Right lobe of liver (tissue), 6 donors: ENCODE measurements at regions not wholly inside any gene's neighbourhood (a gene's known extent, or its start where the extent isn't known, plus 50 kb on each side); places are given as distances from the start of the nearest gene placed in this dataset.
A peak's percentile ranks its signal among the peaks of the same experiment; 100 is the strongest.

Experiments
- ATAC-seq, 4 donors: fragments of 200-7000 bp; cut with Tn5 transposase; one replicate each; pipeline ENCODE4 v1.9.1; 2020; ENCODE audit warnings: mild to moderate bottlenecking in 4 of 4, moderate library complexity in 4 of 4
- DNase-seq, 3 donors: peaks; one replicate each; pipeline ENCODE4 v3.0.0-alpha.2; 2020
- H3K27ac ChIP-seq, 3 donors: fragments of 200-600 bp; one replicate each; pipeline ENCODE4 v1.8.0; 2022
- H3K27me3 ChIP-seq, 2 donors: fragments of 200-600 bp; one replicate each; pipeline ENCODE4 v1.8.0; 2022
- H3K36me3 ChIP-seq, 4 donors: fragments of 200-600 bp; sonication (generic) in 1 of 4; one replicate each; pipeline versions ENCODE4 v1.5.1 to v1.8.0; 2017 to 2022; ENCODE audit warnings: control low read depth in 1 of 4
- H3K4me1 ChIP-seq, 4 donors: fragments of 200-600 bp; sonication (generic) in 1 of 4; one replicate each; pipeline versions ENCODE4 v1.5.1 to v1.8.0; 2017 to 2022; ENCODE audit warnings: control low read depth in 1 of 4
- H3K4me3 ChIP-seq, 3 donors: fragments of 200-600 bp; one replicate each; pipeline ENCODE4 v1.8.0; 2022
- H3K9me3 ChIP-seq, 4 donors: fragments of 200-600 bp; sonication (generic) in 1 of 4; one replicate each; pipeline versions ENCODE4 v1.5.1 to v1.8.0; 2017 to 2022; ENCODE audit warnings: control low read depth in 1 of 4
- POLR2A ChIP-seq: fragments of 450-650 bp; IDR thresholded peaks from one replicate; pipeline ENCODE4 v1.6.1; 2017; ENCODE audit warnings: antibody characterized with exemption, mild to moderate bottlenecking
- WGBS: methylation state at CpG from one replicate; pipeline ENCODE4 v1.1.6; 2018; ENCODE audit warnings: low coverage, low lambda C conversion rate; ENCODE audit not compliant: insufficient coverage; ENCODE audit errors: missing lambda C conversion rate; 5-methylcytosine and 5-hydroxymethylcytosine counted together
- intact Hi-C, 2 donors: fragments of 100-400 bp; cut with DNase I; formaldehyde crosslinking; loops; one replicate each; pipeline versions ENCODE4 v1.11.2 to v1.14.1; 2022
- TF ChIP-seq, protein P1 (sequence below), 4 donors: fragments of 200-600 bp in 3 of 4; fragments of 450-650 bp in 1 of 4; IDR thresholded peaks; one replicate each; pipeline versions ENCODE4 v1.5.1 to v1.8.0; 2016 to 2022; ENCODE audit warnings: antibody characterized with exemption in 4 of 4, mild to moderate bottlenecking in 2 of 4
- donor health status: DM: no; HTN: yes; CAD: no.
- donor health status: DM: no; HTN: no; CAD: no.
- donor health status: DM: no; HTN: no; CAD: no.
- donor health status: DM: no; HTN: yes; CAD: no.
- donor health status: DM: no; HTN: yes; CAD: no.

GRCh38 chr11:119855066-119855465 lies 126.1 kb upstream of the NECTIN1 start:
- 30% methylated on average over 1 of the region's 1 CpG for WGBS
- Histone ChIP-seq H3K9me3 (no peaks in the 10 kb centered on the region), H3K27me3 (no peaks in the 10 kb centered on the region), H3K4me3 (no peak overlapping the region), H3K36me3 (no peaks in the 10 kb centered on the region), H3K4me1 (peaks cover 0 to 4% (median 0%) of the 10 kb centered on the region in 4 donors), H3K27ac (no peak overlapping the region)
- ATAC-seq: no peak
- intact Hi-C loops: no loop called here
- no peak for TF ChIP-seq POLR2A
- TF ChIP-seq, protein P1, sequence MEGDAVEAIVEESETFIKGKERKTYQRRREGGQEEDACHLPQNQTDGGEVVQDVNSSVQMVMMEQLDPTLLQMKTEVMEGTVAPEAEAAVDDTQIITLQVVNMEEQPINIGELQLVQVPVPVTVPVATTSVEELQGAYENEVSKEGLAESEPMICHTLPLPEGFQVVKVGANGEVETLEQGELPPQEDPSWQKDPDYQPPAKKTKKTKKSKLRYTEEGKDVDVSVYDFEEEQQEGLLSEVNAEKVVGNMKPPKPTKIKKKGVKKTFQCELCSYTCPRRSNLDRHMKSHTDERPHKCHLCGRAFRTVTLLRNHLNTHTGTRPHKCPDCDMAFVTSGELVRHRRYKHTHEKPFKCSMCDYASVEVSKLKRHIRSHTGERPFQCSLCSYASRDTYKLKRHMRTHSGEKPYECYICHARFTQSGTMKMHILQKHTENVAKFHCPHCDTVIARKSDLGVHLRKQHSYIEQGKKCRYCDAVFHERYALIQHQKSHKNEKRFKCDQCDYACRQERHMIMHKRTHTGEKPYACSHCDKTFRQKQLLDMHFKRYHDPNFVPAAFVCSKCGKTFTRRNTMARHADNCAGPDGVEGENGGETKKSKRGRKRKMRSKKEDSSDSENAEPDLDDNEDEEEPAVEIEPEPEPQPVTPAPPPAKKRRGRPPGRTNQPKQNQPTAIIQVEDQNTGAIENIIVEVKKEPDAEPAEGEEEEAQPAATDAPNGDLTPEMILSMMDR (IDR thresholded peaks at IDR 0.05): no peak
- no peak for DNase-seq

- Histone ChIP-seq H3K4me3 (no peak overlapping the region), H3K4me1 (peaks cover 0 to 4% (median 0%) of the 10 kb centered on the region in 4 donors), H3K27me3 (no peaks in the 10 kb centered on the region), H3K27ac (no peak overlapping the region), H3K9me3 (no peaks in the 10 kb centered on the region), H3K36me3 (no peaks in the 10 kb centered on the region)
- ATAC-seq (peak; percentile 56 to 85 (median 64)), DNase-seq (no peak)
- 41% methylated on average over 7 of the region's 7 CpGs for WGBS
- intact Hi-C loops: no loop called here
- no peak for TF ChIP-seq POLR2A
- TF ChIP-seq, protein P1 (IDR thresholded peaks at IDR 0.05): no peak
Measured at GRCh38 chr11:119854521-119854920, 125.5 kb upstream of the NECTIN1 start.

GRCh38 chr11:119853581-119854360 lies 124.8 kb upstream of the NECTIN1 start:
- Histone ChIP-seq H3K27ac (no peak overlapping the region), H3K9me3 (no peaks in the 10 kb centered on the region), H3K36me3 (no peaks in the 10 kb centered on the region), H3K4me1 (peaks cover 0 to 4% (median 0%) of the 10 kb centered on the region in 4 donors), H3K4me3 (no peak overlapping the region), H3K27me3 (no peaks in the 10 kb centered on the region)
- intact Hi-C loops: no loop called here
- TF ChIP-seq, protein P1 (IDR thresholded peaks at IDR 0.05): no peak
- no peak for TF ChIP-seq POLR2A
- DNase-seq (no peak), ATAC-seq (no peak)
- WGBS: 91% methylated on average over 7 of the region's 15 CpGs

DNA sequence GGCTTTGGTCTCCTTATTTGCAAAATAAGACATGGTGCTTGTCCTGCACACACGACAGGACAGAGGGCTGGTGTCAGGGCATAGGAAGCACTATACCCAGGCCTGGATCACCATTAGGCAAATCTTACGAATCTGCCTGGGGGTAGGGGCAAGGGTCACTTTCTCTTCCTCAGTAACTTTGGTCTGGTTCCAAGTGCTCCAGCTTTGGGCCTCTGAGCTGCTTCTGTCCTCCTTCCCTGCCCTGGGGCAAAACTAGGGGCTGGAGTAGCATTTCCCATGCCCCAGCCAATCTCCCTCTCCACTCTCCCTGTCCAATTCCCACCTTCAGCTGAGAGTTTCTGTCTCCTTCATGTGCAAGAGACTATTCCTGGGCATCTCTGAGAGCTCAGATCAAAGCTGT lies 123.7 kb upstream of the NECTIN1 start:
- DNase-seq (no peak), ATAC-seq (no peak)
- H3K36me3 ChIP-seq: no peaks in the 10 kb centered on the region
- no peak overlapping the region for H3K27ac ChIP-seq
- TF ChIP-seq, protein P1 (IDR thresholded peaks at IDR 0.05): no peak
- H3K9me3 ChIP-seq: no peaks in the 10 kb centered on the region
- intact Hi-C loops: no loop called here
- H3K4me1 ChIP-seq: peaks cover 0 to 4% (median 0%) of the 10 kb centered on the region in 4 donors
- WGBS: 27% methylated on average over 2 of the region's 2 CpGs
- no peak overlapping the region for H3K4me3 ChIP-seq
- no peaks in the 10 kb centered on the region for H3K27me3 ChIP-seq
